ENCODE measurements at regions not wholly inside any gene's neighbourhood (a gene's known extent, or its start where the extent isn't known, plus 50 kb on each side); places are given as distances from the start of the nearest gene placed in this dataset.

DNA sequence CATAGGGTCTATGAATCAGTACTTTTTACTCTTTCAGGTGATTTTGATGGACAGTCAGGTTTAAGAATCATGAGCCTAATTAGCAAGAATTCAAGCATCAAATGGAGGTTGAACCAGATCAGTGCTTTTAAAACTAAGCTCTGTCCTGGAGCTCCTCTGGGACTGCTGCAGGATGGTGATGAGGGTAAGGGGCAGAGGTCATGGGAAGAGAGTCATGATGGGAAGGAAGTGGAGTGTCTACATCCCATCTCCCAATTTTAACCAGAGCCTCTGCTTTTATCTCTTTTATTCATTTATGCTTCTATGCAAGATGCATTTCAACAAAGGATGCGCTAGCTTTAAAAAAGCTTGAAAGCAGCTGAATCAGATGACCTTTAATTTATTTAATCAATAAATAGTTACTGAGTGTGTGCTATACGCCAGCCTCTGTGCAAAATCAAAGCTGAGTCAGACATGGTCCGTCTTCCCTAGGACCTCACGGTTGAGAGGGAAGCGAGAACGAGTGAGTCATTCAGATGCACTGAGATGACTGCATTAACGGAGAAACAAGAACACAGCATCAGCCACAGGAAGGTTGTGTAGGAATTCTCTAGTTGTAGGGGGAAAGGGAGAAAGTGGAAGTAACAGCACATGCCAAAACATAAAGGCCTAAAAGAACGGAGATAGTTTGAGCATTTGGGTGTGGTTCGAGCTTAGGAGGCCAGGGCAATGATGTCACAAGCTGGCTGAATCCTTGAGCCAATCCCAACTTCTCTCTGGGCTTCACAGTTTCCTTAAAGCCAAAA lies 441.6 kb upstream of the BRINP1 start:
- DNase-seq: no peak

DNA sequence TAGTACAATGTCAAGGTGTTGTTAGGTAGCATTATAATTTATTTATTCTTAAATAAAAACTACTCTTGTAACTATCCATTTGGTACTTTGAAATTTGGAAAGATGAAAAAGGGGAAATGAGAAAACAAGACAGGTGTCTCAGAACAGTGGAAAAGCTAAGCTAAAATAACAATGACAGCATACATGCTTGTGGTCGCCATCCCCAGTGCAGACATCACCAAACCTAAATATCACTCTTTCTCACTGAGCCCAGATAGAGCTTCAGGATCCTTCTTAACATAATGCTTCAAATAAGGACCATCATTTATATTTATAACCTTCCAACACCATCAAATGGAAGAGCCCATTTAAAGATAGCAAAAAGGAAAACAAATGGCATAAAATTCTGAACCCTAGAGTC lies 434.4 kb upstream of the BRINP1 start:
- no peak for DNase-seq

- no peak for DNase-seq
Measured at GRCh38 chr9:119802621-119803020, 433.4 kb upstream of the BRINP1 start.

DNA sequence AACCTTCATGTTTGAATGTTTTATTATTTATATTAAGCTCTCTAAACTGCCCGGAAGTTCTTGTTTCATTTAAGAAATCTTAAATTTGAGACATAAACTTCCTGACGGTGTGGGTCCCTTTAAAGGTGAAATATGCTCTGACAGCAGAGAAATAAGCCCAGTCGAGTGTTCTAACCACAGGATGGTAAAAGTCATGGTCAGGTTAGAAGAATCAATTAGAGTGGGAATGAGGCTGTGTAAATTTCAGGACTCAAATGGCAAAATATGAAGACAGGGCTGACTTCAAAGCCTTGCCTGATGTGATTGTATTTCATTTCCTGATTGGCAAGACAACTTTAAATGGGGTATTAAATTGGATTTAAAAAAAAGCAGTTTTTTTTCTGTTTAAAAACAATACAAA lies 432.9 kb upstream of the BRINP1 start:
- DNase-seq: no peak

GRCh38 chr9:119801311-119801710 lies 432.1 kb upstream of the BRINP1 start:
- DNase-seq: no peak

DNA sequence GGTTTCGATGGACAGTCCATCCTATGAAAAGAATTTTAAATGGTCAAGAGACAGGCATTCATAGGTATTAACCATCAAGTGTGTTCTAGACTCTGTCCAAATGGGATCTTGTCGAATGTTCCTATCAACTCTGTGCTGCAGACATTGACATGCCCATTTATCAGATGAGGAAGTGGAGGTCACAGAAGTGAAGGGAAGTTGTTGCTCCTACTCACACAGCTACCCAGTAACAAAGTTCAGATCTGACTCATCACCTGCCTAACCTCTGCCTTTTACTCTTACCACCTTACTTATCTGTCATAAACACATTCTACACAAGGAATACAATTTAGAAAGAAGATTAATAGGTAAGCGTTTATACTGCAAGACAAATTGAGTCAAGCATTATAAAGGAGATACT lies 426.2 kb upstream of the BRINP1 start:
- no peak for DNase-seq

GRCh38 chr9:119794836-119795235 lies 425.6 kb upstream of the BRINP1 start:
- DNase-seq: no peak

- no peak for DNase-seq
Measured at GRCh38 chr9:119793218-119793617, 424.0 kb upstream of the BRINP1 start.

- DNase-seq: no peak
Measured at GRCh38 chr9:119792242-119792641, 423.0 kb upstream of the BRINP1 start.

- no peak for DNase-seq
Measured at GRCh38 chr9:119789987-119790386, 420.8 kb upstream of the BRINP1 start.

- DNase-seq: no peak
Measured at GRCh38 chr9:119788921-119789320, 419.7 kb upstream of the BRINP1 start.

DNA sequence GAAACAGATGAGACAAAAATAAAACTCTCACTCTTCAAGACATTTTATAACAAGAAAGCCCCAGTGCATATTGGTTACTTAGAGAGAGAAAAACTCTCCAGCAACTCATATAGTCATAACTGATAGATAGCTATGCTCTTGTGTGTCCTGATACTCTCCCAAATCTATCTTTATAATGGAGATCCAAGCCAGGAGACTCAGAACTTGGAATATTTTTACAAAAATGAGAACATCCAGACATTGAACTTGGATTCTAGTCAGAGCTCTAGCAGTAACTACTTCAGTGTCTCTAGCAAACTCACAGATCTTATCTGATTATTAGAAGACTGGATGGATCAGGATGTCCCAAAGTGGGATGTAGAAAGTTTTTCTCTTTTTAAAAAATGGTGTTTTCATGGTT lies 412.7 kb upstream of the BRINP1 start:
- no peak for DNase-seq

- no peak for DNase-seq
Measured at GRCh38 chr9:119775410-119775809, 406.2 kb upstream of the BRINP1 start.

DNA sequence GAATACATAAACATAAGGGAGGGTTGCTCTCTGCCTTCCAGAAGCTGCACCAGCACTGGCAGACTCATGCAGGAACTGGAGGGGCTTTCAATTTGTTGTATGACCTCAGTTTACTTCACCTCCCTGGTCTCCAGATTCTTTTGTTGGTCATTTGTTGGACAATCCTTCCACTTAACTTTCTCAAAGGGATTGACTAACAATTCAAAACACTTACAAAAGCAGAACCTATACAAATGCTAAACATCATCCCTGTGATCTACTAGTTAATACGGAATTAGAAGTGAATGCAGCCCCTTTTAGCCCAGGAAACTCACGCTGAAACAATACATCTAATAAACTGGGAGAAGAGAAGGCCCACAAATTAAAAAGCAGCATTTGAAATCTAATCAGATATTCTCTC lies 404.6 kb upstream of the BRINP1 start:
- DNase-seq: no peak

GRCh38 chr9:119771341-119771740 lies 402.1 kb upstream of the BRINP1 start:
- no peak for DNase-seq

DNA sequence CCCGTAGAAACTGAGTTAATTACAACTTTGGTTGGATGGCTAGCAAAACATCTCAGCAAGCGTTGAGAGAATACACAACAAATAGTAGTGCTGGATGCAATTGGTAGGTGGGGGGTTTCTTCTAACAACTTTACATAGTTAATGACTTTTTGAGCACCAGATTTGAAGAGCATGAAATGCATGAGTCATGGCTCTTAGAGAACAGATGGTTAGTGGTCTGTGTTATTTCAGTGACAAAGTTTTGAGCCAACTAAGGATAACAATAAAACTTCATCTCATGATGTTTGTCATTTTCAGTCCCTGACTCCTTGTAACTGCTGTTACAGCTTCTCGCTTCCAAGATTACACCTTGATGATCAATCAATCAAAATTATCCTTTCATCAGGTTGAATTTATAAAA lies 399.0 kb upstream of the BRINP1 start:
- no peak for DNase-seq

GRCh38 chr9:119765632-119766175 lies 396.5 kb upstream of the BRINP1 start:
- no peak for DNase-seq

DNA sequence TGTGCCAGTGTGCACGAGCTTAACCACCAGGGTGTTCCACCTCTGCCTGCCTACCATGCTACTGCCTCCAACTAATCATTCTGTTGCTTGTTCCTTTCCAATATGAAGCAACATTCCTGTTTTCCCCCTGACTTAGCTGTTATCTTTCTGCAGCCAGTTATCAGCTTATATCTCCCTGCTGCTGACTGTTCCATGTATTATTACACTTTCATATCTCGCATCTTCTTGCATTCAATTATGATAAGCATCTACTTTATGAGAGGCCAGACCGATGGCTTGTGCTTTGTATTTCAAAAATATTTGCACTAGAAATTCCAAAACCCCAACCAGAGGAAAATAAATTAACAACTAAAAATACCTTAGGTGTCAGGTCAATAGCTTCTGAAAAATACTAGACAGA lies 394.0 kb upstream of the BRINP1 start:
- no peak for DNase-seq

- no peak for DNase-seq
Measured at GRCh38 chr9:119761812-119762211, 392.6 kb upstream of the BRINP1 start.

DNA sequence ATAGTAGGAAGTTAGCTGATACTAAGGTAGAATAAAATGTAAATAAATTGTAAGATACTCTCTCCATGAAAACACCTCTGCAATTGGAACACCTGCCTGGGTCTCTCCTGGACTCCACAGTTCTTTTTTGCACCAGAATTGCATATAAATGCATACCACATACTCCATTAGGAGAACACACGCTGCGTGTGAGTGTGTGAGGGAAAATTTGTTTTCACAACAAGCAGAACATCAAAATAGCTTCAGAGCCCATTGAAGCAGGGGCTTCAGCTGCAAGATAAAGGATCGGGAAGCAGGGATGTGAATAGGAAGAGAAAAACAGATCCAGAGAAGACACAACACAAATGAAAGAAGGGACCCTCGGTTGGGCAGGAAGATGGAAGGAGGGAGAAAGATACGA lies 389.8 kb upstream of the BRINP1 start:
- no peak for DNase-seq

DNA sequence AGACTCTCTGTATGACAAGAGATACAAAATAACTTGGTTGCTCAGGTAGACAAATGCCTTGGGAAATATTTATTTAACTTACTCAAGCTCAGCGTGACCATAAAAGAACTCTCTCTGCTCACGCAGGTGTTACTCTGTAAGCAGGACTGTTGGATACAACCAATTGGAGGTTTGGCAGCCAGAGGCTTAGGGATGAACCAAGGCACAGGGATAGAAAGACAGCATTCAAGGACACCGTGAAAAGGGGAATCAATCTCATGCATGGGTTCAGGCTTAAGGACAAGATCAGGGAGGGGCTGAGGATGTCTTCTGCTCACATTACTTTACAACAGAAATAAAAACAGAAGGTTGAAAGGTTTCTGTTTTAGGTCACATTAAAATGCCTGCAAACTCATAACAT lies 389.0 kb upstream of the BRINP1 start:
- DNase-seq: no peak

- DNase-seq: no peak
Measured at GRCh38 chr9:119739476-119739875, 370.2 kb upstream of the BRINP1 start.

- no peak for DNase-seq
Measured at GRCh38 chr9:119736491-119737454, 367.5 kb upstream of the BRINP1 start.

- DNase-seq: no peak
Measured at GRCh38 chr9:119727988-119728387, 358.8 kb upstream of the BRINP1 start.

Measured in NCI-H1417 treated with DMSO at 0.1 percent for 48 hours (cell line).